Panc1 (cell line): ENCODE measurements at regions not wholly inside any gene's neighbourhood (a gene's known extent, or its start where the extent isn't known, plus 50 kb on each side); places are given as distances from the start of the nearest gene placed in this dataset.

Experiments used
- SIN3A ChIP-seq: IDR thresholded peaks from 2 replicates; pipeline ENCODE4 v1.6.1; 2012; ENCODE audit warnings: low read depth, mild to moderate bottlenecking, low read length, moderate library complexity, borderline replicate concordance; ENCODE audit not compliant: insufficient read depth
- TF ChIP-seq, protein P1 (sequence below): fragments of 450-650 bp; IDR thresholded peaks from 2 replicates; pipeline ENCODE4 v1.5.1; 2017; ENCODE audit warnings: mild to moderate bottlenecking

DNA sequence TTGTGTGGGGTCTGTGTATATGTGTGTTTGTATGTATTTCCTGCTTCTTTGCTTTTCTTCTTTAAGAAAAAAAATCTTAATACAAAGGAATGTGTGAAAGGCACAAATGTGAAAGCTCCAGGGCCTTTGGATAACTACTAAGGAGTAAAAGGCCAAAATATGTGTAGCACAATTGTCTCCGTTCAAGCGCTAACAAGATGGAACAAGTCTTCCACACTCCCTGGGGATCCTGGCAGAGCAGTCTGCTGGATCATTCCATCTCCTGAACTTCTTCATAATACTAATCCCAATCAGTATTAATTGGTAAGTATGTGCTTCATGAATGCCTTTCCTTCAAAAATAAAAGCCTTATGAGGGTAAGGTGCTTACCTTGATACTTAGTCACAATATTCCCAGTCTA, 462.5 kb upstream of the TBX3 start:
- TF ChIP-seq, protein P1, sequence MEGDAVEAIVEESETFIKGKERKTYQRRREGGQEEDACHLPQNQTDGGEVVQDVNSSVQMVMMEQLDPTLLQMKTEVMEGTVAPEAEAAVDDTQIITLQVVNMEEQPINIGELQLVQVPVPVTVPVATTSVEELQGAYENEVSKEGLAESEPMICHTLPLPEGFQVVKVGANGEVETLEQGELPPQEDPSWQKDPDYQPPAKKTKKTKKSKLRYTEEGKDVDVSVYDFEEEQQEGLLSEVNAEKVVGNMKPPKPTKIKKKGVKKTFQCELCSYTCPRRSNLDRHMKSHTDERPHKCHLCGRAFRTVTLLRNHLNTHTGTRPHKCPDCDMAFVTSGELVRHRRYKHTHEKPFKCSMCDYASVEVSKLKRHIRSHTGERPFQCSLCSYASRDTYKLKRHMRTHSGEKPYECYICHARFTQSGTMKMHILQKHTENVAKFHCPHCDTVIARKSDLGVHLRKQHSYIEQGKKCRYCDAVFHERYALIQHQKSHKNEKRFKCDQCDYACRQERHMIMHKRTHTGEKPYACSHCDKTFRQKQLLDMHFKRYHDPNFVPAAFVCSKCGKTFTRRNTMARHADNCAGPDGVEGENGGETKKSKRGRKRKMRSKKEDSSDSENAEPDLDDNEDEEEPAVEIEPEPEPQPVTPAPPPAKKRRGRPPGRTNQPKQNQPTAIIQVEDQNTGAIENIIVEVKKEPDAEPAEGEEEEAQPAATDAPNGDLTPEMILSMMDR, result no peak
- no peak for TF ChIP-seq SIN3A
